IPS-15b (cell line): ENCODE measurements at regions not wholly inside any gene's neighbourhood (a gene's known extent, or its start where the extent isn't known, plus 50 kb on each side); places are given as distances from the start of the nearest gene placed in this dataset.

Source experiments
- H3K27me3 ChIP-seq: one replicate; pipeline ENCODE4 v1.6.1; 2013; ENCODE audit warnings: low read length; ENCODE audit not compliant: control insufficient read depth, insufficient read depth
- H3K36me3 ChIP-seq: one replicate; pipeline ENCODE4 v1.6.1; 2013; ENCODE audit warnings: low read length; ENCODE audit not compliant: control insufficient read depth, insufficient read depth
- H3K4me1 ChIP-seq: one replicate; pipeline ENCODE4 v1.6.1; 2013; ENCODE audit warnings: mild to moderate bottlenecking, low read length; ENCODE audit not compliant: control insufficient read depth, insufficient read depth
- H3K4me3 ChIP-seq: one replicate; pipeline ENCODE4 v1.5.1; 2013; ENCODE audit warnings: low read depth, low read length
- H3K9ac ChIP-seq: one replicate; pipeline ENCODE4 v1.6.1; 2013; ENCODE audit warnings: low read depth, mild to moderate bottlenecking, low read length
- H3K9me3 ChIP-seq: one replicate; pipeline ENCODE4 v1.6.1; 2013; ENCODE audit warnings: mild to moderate bottlenecking, low read length; ENCODE audit not compliant: control insufficient read depth, insufficient read depth

DNA sequence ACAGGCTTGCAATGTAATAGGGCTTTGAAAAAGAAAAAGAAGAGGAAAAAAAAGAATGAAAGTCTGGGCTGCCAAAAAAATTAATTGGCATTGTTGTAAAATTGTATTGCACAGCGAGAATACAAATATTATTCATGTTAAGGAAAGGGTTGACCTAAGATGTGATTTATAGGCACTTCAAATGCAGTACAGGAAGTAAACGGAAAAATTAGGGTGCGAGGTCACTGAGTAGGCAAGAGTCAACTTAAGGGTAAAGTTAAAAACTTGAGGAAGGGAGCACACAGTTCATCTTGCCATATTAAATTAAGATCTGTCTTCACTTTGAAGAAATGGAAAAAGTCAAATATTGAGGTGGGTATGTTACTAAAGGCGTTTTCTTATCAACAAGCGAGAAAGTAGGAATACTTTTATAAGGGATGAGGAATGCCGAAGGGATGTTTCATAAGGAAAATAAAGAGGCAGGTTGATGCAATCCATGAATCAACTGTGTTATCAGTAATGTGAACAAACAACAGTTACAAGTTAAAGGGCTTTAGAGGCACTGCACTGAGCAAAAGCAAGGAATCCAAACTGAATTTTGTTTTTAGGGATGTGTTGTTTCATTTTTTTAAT lies 123.0 kb downstream of the WT1 start:
- no peak overlapping the region for H3K4me3 ChIP-seq
- H3K9ac ChIP-seq = no peak overlapping the region

DNA sequence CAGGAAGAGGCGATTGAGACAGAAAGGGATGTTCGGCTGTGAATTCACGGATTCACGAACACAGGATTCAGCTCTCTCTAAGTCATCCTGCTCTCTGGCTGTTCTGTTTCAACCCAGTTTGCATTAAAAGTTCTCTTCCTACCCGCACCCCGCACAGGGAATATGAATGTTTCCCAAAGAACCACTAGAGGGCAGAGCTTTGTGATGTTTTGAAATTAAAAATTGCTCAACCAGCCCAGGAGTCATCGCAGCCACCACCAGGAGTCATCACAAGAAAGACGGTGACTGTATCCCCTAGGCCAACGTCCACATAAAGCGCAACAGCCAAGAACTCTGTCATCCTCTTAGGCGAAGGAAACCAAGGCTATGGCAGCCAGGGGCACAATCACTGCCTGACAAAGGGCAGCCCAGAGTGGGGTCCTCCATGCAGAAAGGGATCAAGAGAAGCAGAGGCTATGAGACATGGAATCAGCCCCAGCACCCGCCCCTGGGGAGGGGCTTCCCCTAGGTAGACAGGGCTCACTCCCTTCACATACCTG lies 122.4 kb downstream of the WT1 start:
- no peak overlapping the region for H3K9ac ChIP-seq
- no peaks in the 10 kb centered on the region for H3K9me3 ChIP-seq
- no peaks in the 10 kb centered on the region for H3K27me3 ChIP-seq
- H3K4me1 ChIP-seq = no peaks in the 10 kb centered on the region
- peak overlapping the region; percentile 6 for H3K4me3 ChIP-seq
- H3K36me3 ChIP-seq = no peaks in the 10 kb centered on the region

More for the DNA sequence above, 123.0 kb downstream of the WT1 start:
- no peaks in the 10 kb centered on the region for H3K36me3 ChIP-seq
- H3K9me3 ChIP-seq = no peaks in the 10 kb centered on the region
- H3K4me1 ChIP-seq = no peaks in the 10 kb centered on the region
- no peaks in the 10 kb centered on the region for H3K27me3 ChIP-seq

DNA sequence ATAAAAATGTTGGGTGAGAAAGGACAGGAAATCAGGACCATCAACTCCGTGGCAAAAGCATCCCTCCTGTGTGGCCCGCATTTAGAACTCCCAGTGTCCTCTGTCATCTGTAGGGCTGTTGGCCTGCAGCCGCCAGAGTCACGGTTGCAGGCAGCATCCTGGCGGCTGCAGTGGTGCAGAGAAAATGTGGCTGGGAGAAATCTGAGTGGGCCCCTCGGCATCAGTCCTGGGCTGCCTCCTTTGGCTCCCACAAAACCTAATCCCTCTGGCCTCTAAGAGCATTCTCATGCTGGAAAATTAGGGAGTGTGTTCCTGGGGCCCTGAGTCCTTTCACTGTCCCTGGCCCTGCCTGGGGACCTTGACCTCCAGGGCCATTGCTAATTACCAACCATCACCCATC lies 121.9 kb downstream of the WT1 start:
- H3K4me3 ChIP-seq = peak overlapping the region; percentile 6
- no peaks in the 10 kb centered on the region for H3K36me3 ChIP-seq
- no peaks in the 10 kb centered on the region for H3K9me3 ChIP-seq
- no peaks in the 10 kb centered on the region for H3K4me1 ChIP-seq
- H3K9ac ChIP-seq = no peak overlapping the region
- H3K27me3 ChIP-seq = no peaks in the 10 kb centered on the region

DNA sequence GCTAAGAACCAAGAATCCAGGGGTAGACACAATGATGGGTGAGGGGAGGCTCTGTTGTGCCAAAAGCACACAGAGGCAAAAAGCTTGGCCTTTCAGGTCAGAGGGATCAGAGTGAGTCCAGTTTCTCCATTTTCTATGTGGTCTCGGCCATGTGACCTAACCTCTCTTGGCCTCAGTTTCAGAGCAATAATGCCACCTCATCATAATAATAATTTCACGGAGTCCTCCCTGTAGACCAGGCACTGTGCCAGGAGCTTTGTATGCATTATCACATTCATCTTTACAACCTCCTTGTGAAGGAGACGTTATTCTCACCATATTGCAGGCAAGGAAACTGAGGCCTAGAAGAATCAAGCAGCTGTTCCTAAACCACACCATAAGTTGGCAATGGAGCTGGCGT lies 120.2 kb downstream of the WT1 start:
- no peaks in the 10 kb centered on the region for H3K9me3 ChIP-seq
- no peak overlapping the region for H3K4me3 ChIP-seq
- no peaks in the 10 kb centered on the region for H3K36me3 ChIP-seq
- no peaks in the 10 kb centered on the region for H3K4me1 ChIP-seq
- no peaks in the 10 kb centered on the region for H3K27me3 ChIP-seq
- H3K9ac ChIP-seq = no peak overlapping the region

DNA sequence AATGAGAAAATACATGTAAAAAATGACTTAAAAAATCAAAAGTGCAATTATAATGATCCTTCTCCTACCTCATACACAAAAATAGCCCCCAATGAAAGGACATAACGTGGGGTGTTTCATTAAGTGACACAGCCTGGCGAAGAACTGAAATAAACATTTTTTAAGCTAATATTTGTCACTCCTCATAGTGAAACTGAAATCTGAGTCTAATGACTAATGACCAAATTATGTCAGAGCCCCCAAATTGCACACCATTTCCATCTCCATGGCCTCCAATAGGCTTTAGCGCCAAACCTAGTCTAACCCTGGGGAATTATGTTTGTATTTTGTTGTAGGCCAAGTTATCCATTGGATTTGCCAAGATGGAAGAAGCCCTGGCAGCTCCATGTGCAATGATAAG lies 119.1 kb downstream of the WT1 start:
- no peaks in the 10 kb centered on the region for H3K9me3 ChIP-seq
- no peaks in the 10 kb centered on the region for H3K36me3 ChIP-seq
- H3K9ac ChIP-seq = no peak overlapping the region
- no peaks in the 10 kb centered on the region for H3K4me1 ChIP-seq
- H3K27me3 ChIP-seq = no peaks in the 10 kb centered on the region
- H3K4me3 ChIP-seq = no peak overlapping the region

DNA sequence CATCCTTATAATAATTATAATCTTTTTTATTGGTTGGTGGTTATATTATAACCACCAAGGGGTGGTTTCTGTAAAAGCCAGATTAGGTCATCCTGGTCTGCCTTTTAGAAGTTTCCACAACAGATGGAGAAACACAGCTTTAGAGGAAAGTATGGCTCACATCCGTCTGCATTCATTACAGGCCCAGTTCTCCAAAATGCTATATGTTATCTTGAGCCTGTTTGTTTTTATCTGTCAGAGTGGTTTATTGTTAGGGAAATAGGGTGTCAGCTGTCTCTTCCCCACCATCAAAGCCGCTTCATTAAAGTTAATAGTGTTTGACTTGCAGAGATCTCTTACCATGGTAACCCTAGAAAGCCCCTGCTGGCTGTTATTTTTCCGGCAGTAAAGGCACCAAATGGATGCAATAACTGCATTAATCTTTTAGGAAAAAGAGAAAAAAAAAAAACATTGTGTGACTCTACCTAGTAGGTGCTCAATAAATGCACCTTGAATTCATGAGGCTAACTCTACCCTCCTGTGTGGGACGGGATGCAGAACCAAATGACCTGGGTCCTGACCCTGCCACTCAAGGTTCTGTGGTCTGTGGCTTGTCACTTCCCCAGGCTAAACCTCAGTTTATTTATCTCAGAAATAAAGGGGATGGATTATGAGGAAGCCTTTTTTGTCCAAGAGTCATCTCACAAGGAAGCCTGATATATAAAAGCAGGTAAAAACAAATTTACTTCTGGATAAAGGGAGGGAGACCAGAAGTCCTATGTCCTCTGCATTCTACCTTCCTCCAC lies 118.3 kb downstream of the WT1 start:
- H3K27me3 ChIP-seq = no peaks in the 10 kb centered on the region
- no peaks in the 10 kb centered on the region for H3K4me1 ChIP-seq
- no peaks in the 10 kb centered on the region for H3K9me3 ChIP-seq
- H3K4me3 ChIP-seq = no peak overlapping the region
- H3K9ac ChIP-seq = no peak overlapping the region
- no peaks in the 10 kb centered on the region for H3K36me3 ChIP-seq

DNA sequence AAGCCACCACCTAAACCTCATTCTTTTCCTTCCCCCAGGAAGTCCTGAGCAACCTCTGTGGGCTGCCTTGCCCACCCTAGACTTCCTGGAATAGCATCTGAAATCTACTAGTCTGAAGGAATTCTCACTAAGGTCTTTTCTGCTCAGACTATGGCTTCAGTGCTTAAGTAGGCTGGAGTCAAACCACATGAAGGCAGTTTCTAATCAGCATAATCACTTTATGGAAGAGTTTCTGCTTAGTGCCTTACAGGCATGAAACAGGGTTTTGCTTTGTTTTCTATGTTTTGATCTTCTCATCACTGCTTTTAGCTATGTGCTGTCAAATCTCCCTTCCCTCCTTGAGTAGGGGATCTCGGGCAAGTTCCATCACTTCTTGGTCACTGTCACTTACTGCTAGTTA lies 117.7 kb downstream of the WT1 start:
- Histone ChIP-seq H3K9ac (no peak overlapping the region), H3K4me3 (no peak overlapping the region), H3K4me1 (no peaks in the 10 kb centered on the region)

DNA sequence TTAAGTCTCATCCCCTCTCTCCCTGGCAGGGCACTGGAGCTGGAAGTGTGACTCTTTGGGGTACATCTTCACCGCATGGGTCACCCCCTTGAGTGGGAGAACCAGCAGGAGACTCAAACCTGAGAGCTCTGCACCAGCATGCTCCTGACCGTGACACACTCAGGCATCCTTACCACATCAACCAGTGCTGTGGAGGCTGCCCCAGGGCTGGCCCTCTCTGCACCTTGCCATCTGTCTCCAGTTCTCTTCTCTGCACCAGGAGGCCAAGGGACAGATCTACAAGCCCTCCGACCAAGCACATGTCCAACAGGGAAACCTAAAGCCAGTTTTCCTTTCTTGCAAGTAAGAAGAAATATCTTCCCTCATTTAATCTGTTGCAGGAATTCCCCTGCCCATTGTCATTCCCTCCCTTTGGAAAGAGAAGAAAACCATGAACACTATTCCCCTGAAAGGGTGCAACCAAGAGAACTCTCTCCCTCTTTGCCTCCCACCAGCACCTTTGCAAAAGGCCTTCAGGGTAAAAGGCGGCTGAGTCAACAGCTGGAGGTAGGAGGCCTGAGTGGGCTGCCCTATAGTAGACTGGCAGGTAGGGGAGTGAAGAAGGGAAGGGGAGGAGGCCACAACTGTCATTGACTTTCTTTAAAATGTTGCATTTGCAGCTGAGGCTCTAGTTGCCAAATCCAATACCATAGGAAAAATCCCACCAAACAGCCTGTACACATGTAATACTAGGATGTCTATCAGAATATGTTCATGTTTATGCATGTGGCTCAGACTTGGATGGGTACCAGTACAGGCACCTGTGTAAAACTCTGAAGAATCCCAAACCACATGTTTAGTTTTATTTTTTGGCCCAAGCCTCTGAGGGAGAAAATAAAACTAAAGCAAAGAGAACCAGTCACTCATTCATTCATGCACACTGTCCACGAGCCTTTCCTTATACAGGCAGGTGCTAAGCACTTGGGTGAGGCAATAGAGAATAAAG lies 117.0 kb downstream of the WT1 start:
- Histone ChIP-seq H3K27me3 (no peaks in the 10 kb centered on the region), H3K9ac (no peak overlapping the region), H3K4me3 (no peak overlapping the region), H3K9me3 (no peaks in the 10 kb centered on the region), H3K4me1 (no peaks in the 10 kb centered on the region), H3K36me3 (no peaks in the 10 kb centered on the region)

More for the DNA sequence above, 117.7 kb downstream of the WT1 start:
- H3K9me3 ChIP-seq = no peaks in the 10 kb centered on the region
- no peaks in the 10 kb centered on the region for H3K36me3 ChIP-seq
- no peaks in the 10 kb centered on the region for H3K27me3 ChIP-seq

DNA sequence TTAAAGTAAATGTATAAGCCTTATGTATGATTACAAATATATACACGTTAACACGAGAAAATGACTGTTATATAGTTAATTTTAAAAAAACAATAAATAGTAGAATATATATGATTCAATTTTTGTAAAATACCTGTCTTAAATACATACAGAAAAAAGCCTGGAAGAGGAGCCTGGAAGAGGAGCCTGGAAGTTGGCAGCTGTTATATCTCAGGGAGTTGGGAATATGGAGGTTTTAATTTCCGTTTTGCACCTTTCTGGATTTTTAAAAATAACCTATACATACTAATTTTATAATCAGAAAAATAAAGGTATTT lies 111.6 kb downstream of the WT1 start:
- Histone ChIP-seq H3K27me3 (no peaks in the 10 kb centered on the region), H3K9me3 (no peaks in the 10 kb centered on the region), H3K4me1 (no peaks in the 10 kb centered on the region), H3K4me3 (no peak overlapping the region), H3K9ac (no peak overlapping the region), H3K36me3 (no peaks in the 10 kb centered on the region)

DNA sequence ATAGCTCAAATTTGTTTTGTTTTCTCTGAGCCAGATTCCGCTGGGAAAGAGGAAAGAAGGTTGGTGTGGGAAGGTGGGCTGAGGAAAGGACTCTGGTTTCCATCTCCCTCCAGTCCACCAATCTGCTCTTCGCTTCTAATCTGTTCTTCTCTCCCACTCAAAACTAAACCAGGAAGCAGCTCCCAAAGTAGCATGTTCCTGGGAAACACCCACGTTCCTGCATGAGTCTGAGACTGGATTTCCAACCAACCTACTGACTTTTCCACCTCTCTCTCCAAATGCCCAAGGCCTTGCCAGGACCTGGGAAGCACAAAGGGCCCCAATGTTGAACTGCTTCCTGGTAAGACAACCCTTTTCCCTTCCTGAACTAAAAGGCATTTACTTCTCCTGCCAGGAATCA lies 110.2 kb downstream of the WT1 start:
- H3K36me3 ChIP-seq = no peaks in the 10 kb centered on the region
- H3K4me3 ChIP-seq = no peak overlapping the region
- H3K9me3 ChIP-seq = no peaks in the 10 kb centered on the region
- no peaks in the 10 kb centered on the region for H3K27me3 ChIP-seq
- H3K9ac ChIP-seq = no peak overlapping the region
- H3K4me1 ChIP-seq = no peaks in the 10 kb centered on the region

DNA sequence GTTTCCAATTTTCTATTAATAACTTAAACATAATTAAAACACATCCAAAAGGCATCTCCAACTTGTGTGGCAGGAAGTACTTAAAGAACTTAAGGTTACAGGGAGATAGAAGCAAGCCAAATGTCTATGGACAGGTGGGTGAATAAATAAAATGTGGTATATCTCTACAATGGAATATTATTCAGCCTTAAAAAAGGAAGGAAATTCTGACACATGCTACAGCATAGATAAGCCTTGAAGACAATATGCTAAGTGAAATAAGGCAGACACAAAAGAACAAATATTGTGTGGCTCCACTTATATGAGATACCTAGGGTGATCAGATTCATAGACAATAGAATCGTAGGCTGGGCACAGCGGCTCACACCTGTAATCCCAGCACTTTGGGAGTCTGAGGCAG lies 109.6 kb downstream of the WT1 start:
- H3K36me3 ChIP-seq = no peaks in the 10 kb centered on the region
- H3K9me3 ChIP-seq = no peaks in the 10 kb centered on the region
- H3K4me3 ChIP-seq = no peak overlapping the region
- no peaks in the 10 kb centered on the region for H3K27me3 ChIP-seq
- no peaks in the 10 kb centered on the region for H3K4me1 ChIP-seq
- H3K9ac ChIP-seq = no peak overlapping the region
